Stimulated activated CD4-positive, alpha-beta T cell treated with anti-CD3 and anti-CD28 coated beads, Interleukin-1b, Interleukin-23, amount 100 ng/mL, for 48 hours (primary cell): ENCODE measurements at regions not wholly inside any gene's neighbourhood (a gene's known extent, or its start where the extent isn't known, plus 50 kb on each side); places are given as distances from the start of the nearest gene placed in this dataset.
"Not testable (repeated sequence)": the region's sequence is repeated elsewhere in the genome, so short reads cannot be mapped to it uniquely, and the experiment has no call there.

Source experiments
- DNase-seq: peaks from one replicate; pipeline ENCODE4 v3.0.0-alpha.2; 2020

DNA sequence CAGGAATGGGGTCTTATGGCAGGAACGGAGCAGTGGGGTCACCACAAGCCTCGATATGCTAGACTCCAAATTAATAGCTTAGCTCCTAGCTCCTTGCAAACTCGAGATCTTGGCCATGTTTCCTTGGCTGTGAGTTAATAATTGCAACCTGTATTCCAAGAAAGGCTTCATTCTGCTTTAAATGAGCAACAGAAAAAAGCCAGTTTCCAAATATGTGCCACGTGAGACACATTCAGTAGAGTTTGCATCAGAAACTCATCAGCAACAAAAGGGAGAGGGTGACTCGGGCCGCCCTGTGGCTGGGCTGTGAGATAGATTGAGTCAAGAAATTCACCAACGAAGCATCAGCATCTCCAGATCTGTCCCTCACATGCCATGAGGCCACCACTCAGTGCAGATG, 112.0 kb downstream of the NPTX2 start:
- no peak for DNase-seq

GRCh38 chr7:98730326-98730725, 113.2 kb downstream of the NPTX2 start:
- DNase-seq, result no peak

DNA sequence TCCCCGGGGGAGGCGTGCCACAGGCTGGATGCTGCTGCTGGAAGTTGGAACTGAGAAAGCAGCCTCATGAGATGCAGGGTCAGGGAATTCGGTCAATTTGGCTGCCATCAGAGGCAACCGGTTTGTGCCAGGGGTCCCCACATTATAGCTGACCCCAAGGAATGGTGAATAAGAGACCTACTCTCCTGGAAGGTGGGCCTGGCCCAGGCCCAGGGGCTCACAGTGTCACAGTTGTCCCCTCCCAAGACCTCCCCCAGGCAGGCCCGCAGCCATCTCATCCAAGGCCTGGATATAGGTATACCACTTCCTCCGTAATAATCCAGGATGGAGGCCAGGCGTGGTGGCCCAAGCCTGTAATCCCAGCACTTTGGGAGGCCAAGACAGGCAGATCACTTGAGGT, 114.6 kb downstream of the NPTX2 start:
- DNase-seq, result no peak

GRCh38 chr7:98733036-98733435, 116.0 kb downstream of the NPTX2 start:
- DNase-seq, result peak; percentile 69

DNA sequence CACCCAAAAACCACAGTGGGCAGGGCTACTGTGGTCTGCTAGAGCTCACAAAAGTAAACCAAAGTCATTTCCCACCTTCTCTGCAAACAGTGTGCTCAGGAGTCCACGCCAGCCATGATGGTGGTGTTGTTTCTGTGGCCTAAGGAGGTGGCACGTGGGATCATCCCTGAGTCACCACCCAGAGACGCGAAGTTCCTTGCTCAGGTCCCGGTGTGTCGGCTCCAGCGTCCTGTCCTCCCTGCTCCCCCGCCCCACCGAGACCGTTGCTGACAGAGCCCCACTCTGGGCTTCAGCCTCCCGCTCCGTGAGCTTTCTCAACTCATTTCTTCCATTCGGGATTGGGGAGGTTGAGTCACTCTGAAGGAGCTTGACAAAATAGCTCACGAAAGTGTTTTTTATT, 118.7 kb downstream of the NPTX2 start:
- DNase-seq, result no peak

- DNase-seq, result not testable (repeated sequence)
These were observed 119.4 kb downstream of the NPTX2 start for GRCh38 chr7:98736461-98736860.

- no peak for DNase-seq
These were observed 120.1 kb downstream of the NPTX2 start for GRCh38 chr7:98737176-98737575.

DNA sequence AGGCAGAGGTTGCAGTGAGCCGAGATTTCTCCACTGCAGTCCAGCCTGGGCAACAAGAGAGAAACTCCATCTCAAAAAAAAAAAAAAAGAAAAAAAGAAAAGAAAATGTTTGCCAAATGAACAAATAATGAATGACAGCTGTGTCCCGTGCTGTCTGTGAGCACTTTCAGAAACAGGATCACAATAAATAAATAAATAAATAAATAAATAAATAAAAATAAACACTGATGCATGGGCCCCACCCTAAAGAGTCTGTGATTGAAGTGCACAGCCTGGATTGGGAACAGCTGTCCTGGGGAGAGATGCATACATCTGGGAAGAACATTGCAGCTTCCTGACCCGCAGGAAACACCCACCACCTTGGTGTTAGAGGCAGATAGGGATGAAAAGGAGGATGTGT, 123.6 kb downstream of the NPTX2 start:
- no peak for DNase-seq

DNA sequence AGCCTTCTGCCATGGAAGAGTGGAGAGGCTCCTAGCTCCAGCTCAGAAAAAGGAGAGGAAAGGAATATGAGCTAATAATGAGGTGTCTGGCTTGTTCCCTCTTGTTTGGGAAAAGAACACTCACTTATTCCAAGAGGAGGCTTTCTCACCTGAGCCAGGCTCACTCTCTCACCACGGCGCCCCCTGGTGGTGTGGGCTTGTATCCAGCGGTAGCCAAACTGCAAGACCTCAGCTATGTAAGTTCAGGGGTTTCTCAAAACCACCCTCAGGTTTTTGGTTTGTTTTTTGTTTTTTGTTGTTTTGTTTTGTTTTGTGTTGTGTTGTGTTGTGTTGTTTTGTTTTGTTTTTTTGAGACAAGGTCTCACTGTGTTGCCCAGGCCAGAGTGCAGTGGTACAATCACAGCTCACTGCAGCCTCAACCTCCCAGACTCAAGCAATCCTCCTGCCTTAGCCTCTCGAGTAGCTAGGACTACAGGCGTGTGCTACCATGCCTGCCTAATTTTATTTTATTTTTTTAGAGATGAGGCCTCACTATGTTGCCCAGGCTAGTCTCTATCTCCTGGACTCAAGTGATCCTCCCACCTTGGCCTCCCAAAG, 124.0 kb downstream of the TMEM130 start:
- DNase-seq, result peak; percentile 64

- no peak for DNase-seq
These were observed 121.7 kb downstream of the TMEM130 start for GRCh38 chr7:98748090-98748489.

DNA sequence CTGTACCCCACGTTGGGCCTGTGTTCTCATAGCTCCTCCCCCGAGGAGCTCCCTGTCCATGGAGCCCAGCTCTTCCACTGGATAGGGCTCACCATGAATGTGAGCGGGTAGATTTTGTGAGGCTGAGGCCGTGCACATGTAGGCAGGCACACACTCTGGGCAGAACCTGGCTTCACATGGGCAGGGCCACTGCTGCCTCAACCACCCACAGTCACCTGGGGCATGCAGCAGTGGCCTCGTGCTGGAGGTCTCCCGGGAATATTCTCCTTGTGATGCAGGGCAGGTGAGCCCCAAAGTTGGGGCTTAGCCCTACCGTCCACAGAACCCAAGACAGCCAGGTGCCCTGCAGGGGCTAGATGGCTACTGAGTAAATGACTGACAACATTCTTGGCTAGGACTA, 116.6 kb downstream of the TMEM130 start:
- no peak for DNase-seq

DNA sequence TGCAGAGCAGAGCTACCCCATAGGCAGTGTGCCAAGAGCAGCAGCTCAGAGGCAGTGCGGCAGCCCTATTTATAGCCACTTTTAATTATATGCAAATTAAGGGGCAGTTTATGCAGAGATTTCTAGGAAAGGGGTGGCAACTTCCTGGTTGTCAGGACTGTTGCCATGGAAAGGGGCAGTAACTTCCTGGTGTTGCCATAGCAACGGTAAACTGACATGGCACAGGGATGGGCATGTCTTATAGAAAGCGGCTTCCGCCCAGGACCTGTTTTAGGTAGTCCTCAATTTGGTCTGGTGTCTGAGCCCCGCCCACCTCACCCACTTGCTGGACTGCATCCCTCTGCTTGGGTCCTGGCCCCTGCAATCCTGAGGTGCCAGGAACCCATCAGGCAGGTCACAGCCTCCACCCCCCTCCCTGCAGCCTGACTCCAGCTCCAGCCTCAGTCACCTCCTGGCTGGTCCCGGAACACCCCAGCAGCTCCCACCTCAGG, 115.8 kb downstream of the TMEM130 start:
- DNase-seq, result no peak

DNA sequence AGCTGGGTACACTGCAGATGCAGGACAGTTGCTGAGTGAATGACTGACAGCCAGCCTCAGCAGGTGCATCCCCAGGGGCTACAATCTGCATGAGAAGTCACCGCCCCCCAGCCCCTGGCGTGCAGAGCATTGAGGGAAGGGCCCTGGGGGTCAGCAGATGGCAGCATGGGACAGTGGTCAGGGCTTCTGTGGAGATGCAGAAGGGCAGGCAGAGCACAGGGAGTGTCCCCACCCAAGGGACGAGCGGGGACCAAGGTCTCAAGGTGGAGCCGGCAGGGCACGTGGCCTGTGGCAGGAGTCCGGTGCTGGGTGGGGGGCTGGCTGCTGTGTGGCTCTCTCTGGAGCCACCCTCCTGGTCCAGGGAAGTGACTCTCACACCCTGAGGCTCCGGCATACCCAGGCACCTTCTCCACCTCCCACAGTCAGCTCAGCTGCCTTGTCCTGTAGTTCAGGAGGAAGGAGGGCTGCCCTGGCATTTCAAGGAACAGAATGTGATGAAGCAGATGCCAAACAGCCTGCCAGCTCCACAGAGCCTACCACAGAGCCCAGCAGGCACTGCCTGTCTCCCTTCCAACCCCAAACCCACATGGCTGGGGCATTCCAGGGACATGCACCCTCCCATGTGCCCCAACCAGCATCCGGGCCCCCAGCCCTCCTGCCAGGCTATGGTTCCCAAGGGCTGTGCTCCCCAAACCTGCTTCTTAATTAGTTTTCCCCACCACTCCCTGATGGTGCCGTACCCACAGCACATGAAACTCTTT, 114.5 kb downstream of the TMEM130 start:
- DNase-seq, result no peak

- DNase-seq, result no peak
These were observed 111.7 kb downstream of the TMEM130 start for GRCh38 chr7:98758157-98758556.

GRCh38 chr7:98760201-98760651, 109.6 kb downstream of the TMEM130 start:
- no peak for DNase-seq

DNA sequence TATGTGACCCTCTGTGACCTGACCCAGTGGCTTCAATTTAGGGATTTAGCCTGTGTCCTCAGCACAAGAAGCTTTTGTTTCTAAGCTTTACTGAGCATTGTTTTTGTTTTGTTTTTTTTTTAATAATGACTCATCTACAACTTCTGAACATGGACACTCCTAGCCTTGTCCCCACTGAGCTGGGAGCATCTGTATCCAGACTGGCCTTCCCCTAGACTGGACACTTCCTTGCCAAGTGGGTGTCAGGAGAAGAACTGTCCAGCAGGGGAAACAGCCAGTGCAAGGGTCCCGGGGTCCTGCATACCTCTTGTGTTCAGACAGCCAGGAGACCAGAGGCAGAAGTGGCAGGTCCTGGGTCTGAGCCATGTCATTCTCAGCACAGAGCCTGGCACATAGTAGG, 108.6 kb downstream of the TMEM130 start:
- no peak for DNase-seq

DNA sequence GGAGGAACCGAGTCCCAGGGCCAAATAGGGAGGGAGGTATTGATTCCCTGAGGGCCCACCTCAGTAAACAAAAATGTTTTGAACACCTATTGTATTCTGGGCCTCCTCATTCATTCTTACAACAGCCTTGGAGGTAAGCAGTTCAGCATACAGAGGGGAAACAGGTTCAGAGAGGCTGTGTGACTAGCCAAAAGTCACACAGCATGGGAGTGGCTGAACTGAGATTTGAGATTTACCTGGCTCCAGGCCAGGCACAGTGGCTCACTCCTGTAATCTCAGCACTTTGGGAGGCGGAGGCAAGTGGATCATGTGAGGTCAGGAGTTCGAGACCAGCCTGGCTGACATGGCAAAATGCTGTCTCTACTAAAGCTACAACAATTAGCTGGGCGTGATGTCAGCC, 107.2 kb downstream of the TMEM130 start:
- no peak for DNase-seq

- DNase-seq, result no peak
These were observed 106.4 kb downstream of the TMEM130 start for GRCh38 chr7:98763441-98763840.

DNA sequence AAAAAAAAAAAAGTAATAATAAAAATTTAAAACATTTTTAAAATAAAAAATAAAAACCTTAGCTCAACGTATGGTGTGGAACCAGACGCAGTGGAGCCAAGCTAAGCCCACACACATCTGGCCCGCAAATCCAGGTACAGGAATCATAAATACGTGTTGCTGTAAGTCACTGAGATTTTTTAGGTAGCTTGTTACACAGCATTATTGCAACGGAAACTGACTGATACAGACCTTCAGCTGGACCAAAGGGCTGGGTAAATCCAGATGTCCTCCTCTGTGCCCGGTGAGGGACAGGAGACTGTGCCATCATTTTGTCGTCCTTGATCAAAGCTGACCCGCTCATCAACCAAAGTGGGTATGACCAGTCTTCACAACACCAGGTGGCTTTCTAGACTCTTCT, 104.9 kb downstream of the TMEM130 start:
- no peak for DNase-seq

DNA sequence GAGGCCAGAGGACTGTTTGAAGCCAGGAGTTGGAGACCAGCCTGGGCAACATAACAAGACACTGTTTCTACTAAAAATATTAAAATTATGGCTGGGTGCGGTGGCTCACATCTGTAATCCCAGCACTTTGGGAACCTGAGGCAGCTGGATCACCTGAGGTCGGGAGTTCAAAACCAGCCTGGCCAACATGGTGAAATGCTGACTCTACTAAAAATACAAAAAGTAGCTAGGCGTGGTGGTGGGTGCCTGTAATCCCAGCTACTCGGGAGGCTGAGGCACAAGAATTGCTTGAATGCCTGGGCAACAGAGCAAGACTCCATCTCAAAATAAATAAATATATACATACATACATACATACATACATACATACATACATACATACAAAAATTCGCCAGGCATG, 99.7 kb downstream of the TMEM130 start:
- not testable (repeated sequence) for DNase-seq

DNA sequence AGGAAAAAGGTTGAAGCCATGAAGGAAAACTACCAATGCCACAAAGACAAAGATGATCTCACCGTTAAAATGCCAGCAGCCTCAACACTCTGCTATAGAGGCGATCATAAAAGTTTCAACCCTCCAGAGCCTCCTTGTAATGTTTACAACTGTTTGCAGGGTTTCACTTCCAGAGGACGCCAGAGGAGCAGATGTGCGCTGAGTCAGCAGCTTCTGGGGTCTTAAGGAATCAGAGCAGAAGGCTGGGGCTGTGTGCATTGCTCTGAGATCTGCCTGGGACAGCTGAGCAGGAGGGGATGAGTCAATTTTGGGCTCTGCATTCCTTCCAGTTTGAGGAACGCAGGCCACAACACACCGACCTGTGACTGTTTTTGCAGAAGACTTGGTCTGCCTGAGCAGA, 98.3 kb downstream of the TMEM130 start:
- no peak for DNase-seq

GRCh38 chr7:98771941-98772603, 97.7 kb downstream of the TMEM130 start:
- no peak for DNase-seq

DNA sequence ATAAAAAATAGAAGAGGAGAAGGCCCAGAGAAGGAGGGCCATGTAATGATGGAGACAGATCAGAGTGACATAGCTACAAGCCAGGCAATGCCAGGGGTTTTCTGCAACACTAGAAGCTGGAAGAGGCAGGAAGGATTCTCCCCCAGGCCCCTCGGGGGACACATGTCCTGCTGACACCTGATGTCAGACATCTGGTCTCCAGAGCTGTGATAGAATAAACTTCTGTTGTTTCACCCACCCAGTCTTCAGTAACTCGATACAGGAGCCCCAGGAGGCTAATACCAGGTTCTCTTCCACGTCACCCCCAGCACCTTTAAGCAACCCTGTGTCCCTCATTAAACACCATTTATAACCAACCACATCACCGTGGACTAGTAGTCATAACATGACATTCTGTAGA, 94.9 kb downstream of the TMEM130 start:
- no peak for DNase-seq

DNA sequence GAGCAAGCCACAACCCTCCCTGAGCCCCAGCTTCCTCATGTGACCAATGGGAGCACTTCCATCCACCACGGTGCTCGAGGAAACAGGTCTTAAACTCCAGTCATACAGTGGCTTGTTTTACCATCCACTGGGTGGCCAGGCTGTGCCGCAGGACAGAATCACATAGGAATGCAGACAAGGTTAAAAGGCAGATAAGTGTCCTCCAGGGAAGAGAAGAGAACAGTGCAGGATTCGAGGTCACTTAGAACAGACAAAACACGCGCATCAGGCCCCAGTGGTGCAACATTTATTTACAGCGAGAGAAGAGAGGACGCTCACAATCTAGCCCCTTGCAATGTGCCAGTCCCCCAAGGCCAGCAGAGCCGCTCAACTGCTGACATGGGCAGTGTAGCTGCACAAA, 92.8 kb downstream of the TMEM130 start:
- DNase-seq, result no peak
